HPDE6-E6E7 (cell line): ENCODE measurements at regions not wholly inside any gene's neighbourhood (a gene's known extent, or its start where the extent isn't known, plus 50 kb on each side); places are given as distances from the start of the nearest gene placed in this dataset.

Source experiments
- DNase-seq: peaks from one replicate; pipeline ENCODE4 v3.0.0; 2011; ENCODE audit warnings: missing footprints; ENCODE audit errors: extremely low spot score

GRCh38 chr2:157182834-157183396 is 74.6 kb upstream of the GALNT5 start:
- DNase-seq, result peak; percentile 70

GRCh38 chr2:157184161-157184895 is 73.2 kb upstream of the GALNT5 start:
- no peak for DNase-seq

- DNase-seq, result no peak
Measured at GRCh38 chr2:157185476-157186227, 71.9 kb upstream of the GALNT5 start.

- no peak for DNase-seq
Measured at GRCh38 chr2:157190151-157190550, 67.4 kb upstream of the GALNT5 start.

GRCh38 chr2:157191186-157191585 is 66.3 kb upstream of the GALNT5 start:
- no peak for DNase-seq

GRCh38 chr2:157192445-157193423 is 64.8 kb upstream of the GALNT5 start:
- no peak for DNase-seq

- DNase-seq, result no peak
Measured at GRCh38 chr2:157193461-157193860, 64.0 kb upstream of the GALNT5 start.

GRCh38 chr2:157194097-157194688 is 63.3 kb upstream of the GALNT5 start:
- peak; percentile 22 for DNase-seq

- no peak for DNase-seq
Measured at GRCh38 chr2:157194844-157195243, 62.7 kb upstream of the GALNT5 start.

- DNase-seq, result no peak
Measured at GRCh38 chr2:157196956-157197355, 60.5 kb upstream of the GALNT5 start.

GRCh38 chr2:157197848-157198247 is 59.7 kb upstream of the GALNT5 start:
- no peak for DNase-seq

- no peak for DNase-seq
Measured at GRCh38 chr2:157203651-157204050, 53.9 kb upstream of the GALNT5 start.

GRCh38 chr2:157204401-157204800 is 53.1 kb upstream of the GALNT5 start:
- DNase-seq, result no peak

- DNase-seq, result no peak
Measured at GRCh38 chr2:157206916-157207315, 50.6 kb upstream of the GALNT5 start.
